ENCODE measurements at regions not wholly inside any gene's neighbourhood (a gene's known extent, or its start where the extent isn't known, plus 50 kb on each side); places are given as distances from the start of the nearest gene placed in this dataset.

DNA sequence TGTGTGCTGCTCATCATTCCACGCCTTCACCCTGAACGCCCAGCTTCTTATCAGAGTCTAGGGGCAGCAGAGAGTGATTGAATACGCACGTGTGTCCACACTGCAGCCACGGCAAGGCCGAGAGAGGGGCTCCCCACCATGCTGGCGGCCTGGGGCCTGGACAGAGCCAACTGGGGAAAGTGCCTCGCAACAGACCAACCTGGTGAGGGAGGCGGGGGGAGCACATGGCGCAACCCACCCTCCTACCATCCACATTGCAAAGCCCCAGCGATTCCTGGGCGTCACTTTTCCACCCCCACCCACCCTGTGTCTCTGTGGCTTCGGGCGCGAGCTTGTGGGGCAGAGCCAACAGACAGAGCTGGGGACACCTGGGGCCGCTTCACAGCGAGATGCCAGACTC lies 66.4 kb upstream of the DUSP22 start:
- TF ChIP-seq ZNF384 (IDR thresholded peaks at IDR 0.05) (no peak), HDGF (IDR thresholded peaks at IDR 0.05; ENCODE audit: borderline replicate concordance) (no peak), SP1 (IDR thresholded peaks at IDR 0.05) (no peak), CTBP1 (IDR thresholded peaks at IDR 0.05; ENCODE audit: borderline replicate concordance) (no peak), BHLHE40 (IDR thresholded peaks at IDR 0.05; ENCODE audit: borderline replicate concordance) (no peak), ARNT (IDR thresholded peaks at IDR 0.05) (no peak), FOXM1 (IDR thresholded peaks at IDR 0.05; ENCODE audit: borderline replicate concordance) (no peak), SUZ12 (IDR thresholded peaks at IDR 0.05) (no peak), TARDBP (IDR thresholded peaks at IDR 0.05) (no peak), L3MBTL2 (conservative IDR thresholded peaks at IDR 0.05) (no peak), FOXK2 (IDR thresholded peaks at IDR 0.05) (no peak), NFRKB (IDR thresholded peaks at IDR 0.05) (no peak)
- TF ChIP-seq, protein P1, sequence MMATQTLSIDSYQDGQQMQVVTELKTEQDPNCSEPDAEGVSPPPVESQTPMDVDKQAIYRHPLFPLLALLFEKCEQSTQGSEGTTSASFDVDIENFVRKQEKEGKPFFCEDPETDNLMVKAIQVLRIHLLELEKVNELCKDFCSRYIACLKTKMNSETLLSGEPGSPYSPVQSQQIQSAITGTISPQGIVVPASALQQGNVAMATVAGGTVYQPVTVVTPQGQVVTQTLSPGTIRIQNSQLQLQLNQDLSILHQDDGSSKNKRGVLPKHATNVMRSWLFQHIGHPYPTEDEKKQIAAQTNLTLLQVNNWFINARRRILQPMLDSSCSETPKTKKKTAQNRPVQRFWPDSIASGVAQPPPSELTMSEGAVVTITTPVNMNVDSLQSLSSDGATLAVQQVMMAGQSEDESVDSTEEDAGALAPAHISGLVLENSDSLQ (IDR thresholded peaks at IDR 0.05): no peak
